GM12891 (cell line): ENCODE measurements at regions not wholly inside any gene's neighbourhood (a gene's known extent, or its start where the extent isn't known, plus 50 kb on each side); places are given as distances from the start of the nearest gene placed in this dataset.

Source experiments
- POLR2A ChIP-seq: IDR thresholded peaks from 2 replicates; pipeline ENCODE4 v1.6.1; 2011; ENCODE audit warnings: low read depth, low read length, control low read depth
- POLR2AphosphoS5 ChIP-seq: IDR thresholded peaks from 2 replicates; pipeline ENCODE4 v1.6.1; 2011; ENCODE audit warnings: low read depth, low read length, control low read depth
- SPI1 ChIP-seq: IDR thresholded peaks from 2 replicates; pipeline ENCODE4 v1.6.1; 2011; ENCODE audit warnings: low read depth, low read length, control low read depth
- TAF1 ChIP-seq: IDR thresholded peaks from 2 replicates; pipeline ENCODE4 v1.6.1; 2011; ENCODE audit warnings: low read depth, low read length, control low read depth

DNA sequence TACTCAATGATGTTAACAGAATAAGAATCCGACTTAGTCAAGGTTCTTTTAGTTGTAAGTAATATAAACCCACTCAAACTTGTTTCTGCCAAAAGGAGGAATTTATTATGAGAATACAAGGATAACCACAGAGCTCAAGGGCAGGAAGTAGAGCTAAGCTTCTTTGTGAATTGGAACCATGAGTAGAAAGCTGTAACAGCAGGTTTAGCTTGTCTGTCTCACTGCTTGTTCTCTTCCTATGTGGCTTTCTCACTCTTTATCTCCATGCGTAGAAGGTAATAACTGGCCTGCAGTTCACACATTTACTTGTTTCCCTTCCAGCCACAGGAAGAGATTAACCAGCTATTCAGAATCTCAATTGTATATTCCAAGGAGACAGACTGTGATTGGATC lies 378.3 kb downstream of the PPP1R2C start:
- TF ChIP-seq POLR2A = no peak
- TF ChIP-seq POLR2AphosphoS5 = no peak
- TF ChIP-seq SPI1 = no peak
- no peak for TF ChIP-seq TAF1
